HG03280 (cell line): ENCODE measurements at regions not wholly inside any gene's neighbourhood (a gene's known extent, or its start where the extent isn't known, plus 50 kb on each side); places are given as distances from the start of the nearest gene placed in this dataset.

Experiments used
- ATAC-seq: cut with Tn5 transposase; IDR thresholded peaks from one replicate; pipeline ENCODE4 v1.9.1; 2021; ENCODE audit warnings: mild to moderate bottlenecking, moderate library complexity; ENCODE audit not compliant: unreplicated experiment

GRCh38 chr2:8412586-8412985 is 269.3 kb upstream of the ID2 start:
- no peak for ATAC-seq

DNA sequence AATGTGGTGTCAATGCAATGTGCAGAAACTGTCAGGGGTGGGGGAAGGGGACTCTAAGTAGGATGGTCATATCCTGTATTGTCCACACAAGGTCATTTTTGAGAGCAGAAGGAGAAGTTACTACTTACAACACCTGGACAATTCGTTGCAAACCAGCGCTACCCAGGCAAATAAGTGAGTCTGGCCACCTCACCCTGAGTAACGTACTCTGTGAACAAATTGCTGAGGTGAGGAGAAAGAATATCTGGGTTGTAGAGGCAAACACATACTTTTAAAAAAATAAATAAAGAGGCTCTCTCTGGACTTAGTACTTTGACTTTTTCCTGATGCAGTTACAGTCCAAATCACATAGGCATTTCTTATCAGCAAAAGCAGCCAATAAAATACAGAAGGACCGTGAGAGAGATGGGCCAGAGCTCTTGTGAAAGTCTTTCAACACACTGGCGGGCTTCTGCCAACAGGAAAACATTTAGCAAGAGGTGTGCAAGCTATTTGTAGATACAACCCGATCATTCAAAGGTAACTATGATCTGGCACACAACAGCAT is 268.2 kb upstream of the ID2 start:
- no peak for ATAC-seq

GRCh38 chr2:8414946-8415879 is 266.6 kb upstream of the ID2 start:
- no peak for ATAC-seq

- no peak for ATAC-seq
These were observed 265.8 kb upstream of the ID2 start for GRCh38 chr2:8416001-8416571.

DNA sequence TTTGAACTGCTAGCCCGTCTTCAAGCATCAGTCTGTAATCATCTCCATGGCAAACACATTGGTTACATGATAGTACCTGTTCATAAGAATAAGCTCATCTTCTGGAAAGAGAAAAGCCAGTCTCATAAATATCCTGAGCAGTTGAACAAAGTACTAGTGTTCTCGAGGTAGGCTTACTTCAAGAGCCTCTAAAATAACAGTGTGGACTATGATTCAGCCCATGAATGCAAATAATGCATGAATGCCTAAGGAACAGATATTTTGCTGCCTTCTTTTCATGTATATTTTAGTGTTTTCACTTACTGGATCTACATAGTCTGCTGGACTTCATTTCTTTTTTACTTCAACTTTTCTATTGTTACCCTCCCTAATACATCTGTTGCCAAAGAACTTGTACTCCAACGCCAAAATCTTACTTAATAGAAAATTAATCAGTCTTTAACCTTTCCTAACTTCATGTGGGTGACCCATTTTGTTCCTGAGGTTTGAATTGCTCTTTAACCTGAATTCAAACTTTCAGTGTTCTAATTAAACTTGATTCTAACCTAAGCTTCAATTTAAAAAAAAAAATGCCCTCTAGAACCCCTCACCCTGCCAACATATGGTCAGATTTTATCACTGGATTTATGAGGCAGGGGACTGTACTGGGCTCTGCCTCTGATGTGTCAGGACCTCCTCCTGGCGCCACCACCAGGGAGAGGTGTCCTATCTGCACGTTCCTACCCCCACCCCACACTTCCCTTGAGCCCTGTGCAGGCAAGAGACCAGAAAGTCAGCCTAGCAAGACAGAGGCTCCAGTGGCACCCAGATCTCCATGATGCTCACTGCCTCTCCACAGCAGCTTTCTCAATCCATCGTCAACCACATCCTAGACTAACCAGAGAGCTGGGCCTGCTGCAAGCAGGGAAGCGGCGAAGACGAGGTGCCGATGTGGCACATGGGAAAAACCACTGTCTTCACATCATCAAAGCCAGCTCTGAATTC is 264.7 kb upstream of the ID2 start:
- ATAC-seq = no peak

- ATAC-seq = no peak
These were observed 263.1 kb upstream of the ID2 start for GRCh38 chr2:8418721-8419120.

- peak; percentile 70 for ATAC-seq
These were observed 260.0 kb upstream of the ID2 start for GRCh38 chr2:8421658-8422449.

- no peak for ATAC-seq
These were observed 259.4 kb upstream of the ID2 start for GRCh38 chr2:8422450-8422800.

- ATAC-seq = no peak
These were observed 256.6 kb upstream of the ID2 start for GRCh38 chr2:8424997-8425900.

DNA sequence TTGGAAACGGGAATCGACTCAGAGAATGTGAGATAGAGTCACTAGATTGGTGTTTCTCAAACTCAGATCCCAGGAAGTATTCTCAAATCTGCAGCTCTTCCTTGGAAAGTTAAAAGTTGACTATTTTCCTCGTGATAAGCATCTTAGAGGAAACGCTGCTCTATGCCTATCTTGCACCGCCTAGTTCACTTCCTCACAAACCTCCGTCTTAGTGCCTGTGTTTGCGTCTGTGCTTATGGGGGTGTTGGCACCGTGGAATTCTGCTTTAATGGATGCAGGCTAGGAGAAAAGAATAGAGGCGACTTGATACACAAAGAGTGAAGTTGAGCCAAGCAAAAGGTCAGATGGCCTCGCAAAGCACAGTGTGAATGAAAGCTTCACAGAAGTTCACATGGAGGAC is 255.3 kb upstream of the ID2 start:
- no peak for ATAC-seq

- no peak for ATAC-seq
These were observed 254.6 kb upstream of the ID2 start for GRCh38 chr2:8427211-8427610.

GRCh38 chr2:8430628-8431027 is 251.2 kb upstream of the ID2 start:
- no peak for ATAC-seq

DNA sequence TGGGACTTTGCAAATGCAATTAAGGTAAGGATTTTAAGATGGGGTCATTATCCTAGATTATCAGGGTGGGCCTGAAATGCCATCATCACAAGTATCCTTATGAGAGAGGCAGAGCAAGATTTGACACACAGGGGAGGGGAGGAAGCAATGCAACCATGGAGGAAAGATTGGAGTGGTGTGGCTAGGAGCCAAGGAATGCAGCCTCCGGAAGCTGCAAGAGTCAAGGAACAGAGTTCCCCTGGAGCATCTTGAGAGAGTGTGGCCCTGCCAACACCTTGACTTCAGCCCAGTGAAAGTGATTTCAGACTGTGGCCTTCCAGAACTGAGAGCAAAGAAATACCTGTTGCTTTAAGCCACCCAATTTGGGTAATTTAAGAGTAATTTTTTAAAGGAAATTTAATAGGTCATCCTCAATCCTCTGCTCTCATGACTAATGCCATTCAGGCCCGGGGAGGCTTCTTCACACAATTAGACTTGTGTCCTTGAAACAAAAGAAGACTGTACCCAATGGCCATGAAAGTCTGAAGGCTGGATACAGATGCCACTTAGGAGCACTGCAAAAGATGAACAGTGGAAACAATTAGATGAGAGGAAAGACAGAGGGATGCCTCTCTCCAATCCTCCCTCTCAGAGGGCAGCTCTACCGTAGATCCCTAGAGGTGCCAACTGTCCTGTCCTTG is 250.3 kb upstream of the ID2 start:
- no peak for ATAC-seq

DNA sequence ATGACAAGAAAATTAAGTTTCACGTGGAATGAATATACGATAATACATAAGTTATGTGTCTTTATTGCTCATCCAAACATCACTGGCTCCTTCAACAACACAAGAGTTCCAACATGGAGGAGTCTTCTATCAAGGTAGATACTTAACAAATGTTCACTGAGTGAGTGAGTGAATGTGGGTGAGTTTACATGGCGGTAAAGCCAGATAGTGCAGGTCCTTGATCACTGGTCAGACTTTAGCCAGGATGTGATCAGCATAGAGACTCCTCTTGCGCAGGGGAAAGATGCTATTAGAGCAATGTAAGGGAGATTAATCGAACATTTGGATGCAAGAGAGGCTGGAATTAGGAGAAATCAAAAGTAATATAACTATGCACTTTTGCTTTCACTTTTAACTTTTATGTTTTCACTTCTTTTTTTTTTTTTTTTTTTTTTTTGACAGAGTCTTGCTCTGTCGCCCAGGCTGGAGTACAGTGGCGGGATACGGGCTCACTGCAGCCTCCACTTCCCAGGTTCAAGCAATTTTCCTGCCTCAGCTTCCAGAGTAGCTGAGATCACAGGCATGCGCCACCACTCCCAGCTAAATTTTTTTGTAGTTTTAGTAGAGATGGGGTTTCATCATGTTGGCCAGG is 249.0 kb upstream of the ID2 start:
- ATAC-seq = no peak

- no peak for ATAC-seq
These were observed 248.5 kb upstream of the ID2 start for GRCh38 chr2:8433390-8433789.

DNA sequence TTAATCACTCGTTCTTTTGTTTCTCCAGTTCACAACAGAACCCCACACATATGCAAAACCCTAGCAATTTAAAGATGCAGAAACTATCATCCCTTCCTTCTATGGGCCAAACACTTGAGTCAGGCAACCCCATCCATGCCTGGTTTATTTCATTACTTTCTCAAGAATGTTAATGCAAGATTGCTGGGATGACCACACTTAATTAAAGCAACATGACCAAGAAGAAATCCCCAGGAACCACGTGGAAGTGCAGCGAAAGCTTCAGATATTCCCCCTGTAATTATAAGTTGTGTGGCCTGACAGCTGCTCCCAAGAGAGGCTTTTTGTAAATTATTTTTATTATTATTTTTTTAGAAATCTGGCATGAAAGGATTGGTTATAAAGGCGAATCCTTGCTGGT is 246.2 kb upstream of the ID2 start:
- ATAC-seq = no peak

GRCh38 chr2:8436585-8436984 is 245.3 kb upstream of the ID2 start:
- ATAC-seq = no peak

- ATAC-seq = no peak
These were observed 244.5 kb upstream of the ID2 start for GRCh38 chr2:8437228-8437948.
